Suprapubic skin (tissue), 4 donors: ENCODE measurements at regions not wholly inside any gene's neighbourhood (a gene's known extent, or its start where the extent isn't known, plus 50 kb on each side); places are given as distances from the start of the nearest gene placed in this dataset.

Source experiments
- DNase-seq, 2 donors: peaks; one replicate each; pipeline ENCODE4 v3.0.0-alpha.2; 2019; ENCODE audit warnings: low spot score in 2 of 2
- H3K27ac ChIP-seq: fragments of 200-600 bp; sonication (generic); one replicate; pipeline ENCODE4 v1.5.1; 2019
- H3K27me3 ChIP-seq: fragments of 200-600 bp; sonication (generic); one replicate; pipeline ENCODE4 v1.5.1; 2019
- H3K36me3 ChIP-seq: fragments of 200-600 bp; sonication (generic); one replicate; pipeline ENCODE4 v1.5.1; 2019
- H3K4me1 ChIP-seq: fragments of 200-600 bp; sonication (generic); one replicate; pipeline ENCODE4 v1.5.1; 2019
- H3K4me3 ChIP-seq: fragments of 200-600 bp; sonication (generic); one replicate; pipeline ENCODE4 v1.5.1; 2019; ENCODE audit warnings: mild to moderate bottlenecking
- H3K9me3 ChIP-seq: fragments of 200-600 bp; sonication (generic); one replicate; pipeline ENCODE4 v1.5.1; 2019
- EP300 ChIP-seq: sonication (generic); formaldehyde crosslinking; IDR thresholded peaks from one replicate; pipeline ENCODE4 v1.6.1; 2017; ENCODE audit warnings: antibody characterized with exemption
- POLR2A ChIP-seq, 2 donors: fragments of 450-650 bp; IDR thresholded peaks; one replicate each; pipeline ENCODE4 v1.6.1; 2017; ENCODE audit warnings: antibody characterized with exemption in 2 of 2, mild to moderate bottlenecking in 2 of 2, moderate library complexity in 2 of 2
- POLR2AphosphoS5 ChIP-seq, 3 donors: sonication (generic); formaldehyde crosslinking; IDR thresholded peaks; one replicate each; pipeline ENCODE4 v1.6.1; 2017; ENCODE audit warnings: antibody characterized with exemption in 3 of 3
- WGBS: methylation state at CpG from one replicate; pipeline ENCODE4 v1.1.5; 2018; 5-methylcytosine and 5-hydroxymethylcytosine counted together
- TF ChIP-seq, protein P1 (sequence below), 2 donors: fragments of 200-600 bp in 1 of 2; fragments of 450-650 bp in 1 of 2; sonication (generic) in 1 of 2; IDR thresholded peaks; one replicate each; pipeline ENCODE4 v1.5.1; 2016 to 2019; ENCODE audit warnings: antibody characterized with exemption in 2 of 2, mild to moderate bottlenecking in 1 of 2, moderate library complexity in 1 of 2

DNA sequence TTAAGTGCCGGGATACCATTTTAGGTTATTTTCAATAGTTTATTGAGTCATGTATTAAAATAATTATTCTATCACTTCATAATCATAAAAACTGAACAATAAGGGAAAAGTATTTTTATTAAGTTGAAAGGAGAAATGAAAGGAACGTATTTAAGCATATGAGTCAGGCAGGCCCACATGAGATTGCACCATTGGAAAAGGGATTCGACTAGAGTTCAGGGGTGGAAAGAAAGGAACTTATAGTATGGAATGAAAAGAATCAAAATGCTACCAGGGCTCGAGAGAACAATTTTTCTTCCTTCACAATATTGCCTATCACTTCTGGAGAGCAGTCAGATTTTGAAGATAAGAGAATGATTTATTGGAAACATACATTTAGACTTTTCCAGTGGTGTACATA, 516.5 kb upstream of the NETO1 start:
- Histone ChIP-seq H3K9me3 (no peaks in the 10 kb centered on the region), H3K4me3 (no peak overlapping the region), H3K27ac (no peak overlapping the region), H3K36me3 (no peaks in the 10 kb centered on the region), H3K4me1 (no peaks in the 10 kb centered on the region), H3K27me3 (no peaks in the 10 kb centered on the region)
- 51% methylated on average over 4 of the region's 4 CpGs for WGBS
- no peak for DNase-seq
- TF ChIP-seq, protein P1, sequence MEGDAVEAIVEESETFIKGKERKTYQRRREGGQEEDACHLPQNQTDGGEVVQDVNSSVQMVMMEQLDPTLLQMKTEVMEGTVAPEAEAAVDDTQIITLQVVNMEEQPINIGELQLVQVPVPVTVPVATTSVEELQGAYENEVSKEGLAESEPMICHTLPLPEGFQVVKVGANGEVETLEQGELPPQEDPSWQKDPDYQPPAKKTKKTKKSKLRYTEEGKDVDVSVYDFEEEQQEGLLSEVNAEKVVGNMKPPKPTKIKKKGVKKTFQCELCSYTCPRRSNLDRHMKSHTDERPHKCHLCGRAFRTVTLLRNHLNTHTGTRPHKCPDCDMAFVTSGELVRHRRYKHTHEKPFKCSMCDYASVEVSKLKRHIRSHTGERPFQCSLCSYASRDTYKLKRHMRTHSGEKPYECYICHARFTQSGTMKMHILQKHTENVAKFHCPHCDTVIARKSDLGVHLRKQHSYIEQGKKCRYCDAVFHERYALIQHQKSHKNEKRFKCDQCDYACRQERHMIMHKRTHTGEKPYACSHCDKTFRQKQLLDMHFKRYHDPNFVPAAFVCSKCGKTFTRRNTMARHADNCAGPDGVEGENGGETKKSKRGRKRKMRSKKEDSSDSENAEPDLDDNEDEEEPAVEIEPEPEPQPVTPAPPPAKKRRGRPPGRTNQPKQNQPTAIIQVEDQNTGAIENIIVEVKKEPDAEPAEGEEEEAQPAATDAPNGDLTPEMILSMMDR (IDR thresholded peaks at IDR 0.05), result no peak
- TF ChIP-seq EP300 (no peak), POLR2A (IDR thresholded peaks at IDR 0.05) (no peak), POLR2AphosphoS5 (IDR thresholded peaks at IDR 0.05) (no peak)

DNA sequence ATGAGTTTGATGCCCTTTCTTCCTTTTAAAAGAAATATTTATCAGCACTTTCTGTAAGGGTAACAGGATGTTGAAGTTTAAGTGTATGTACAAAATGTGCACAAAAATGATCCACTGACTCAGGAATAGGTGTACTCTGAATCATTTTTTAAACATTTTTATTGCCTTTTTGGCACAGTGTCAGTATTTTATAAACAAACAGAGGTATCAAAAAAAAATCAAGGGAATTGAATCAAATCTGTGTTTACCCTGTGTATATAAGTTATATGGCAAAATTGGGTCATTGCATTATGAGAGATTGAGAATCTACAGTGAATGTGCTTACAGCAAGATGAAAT, 513.9 kb upstream of the NETO1 start:
- Histone ChIP-seq H3K36me3 (no peaks in the 10 kb centered on the region), H3K27me3 (no peaks in the 10 kb centered on the region), H3K9me3 (no peaks in the 10 kb centered on the region), H3K4me3 (no peak overlapping the region), H3K27ac (no peak overlapping the region), H3K4me1 (no peaks in the 10 kb centered on the region)
- no peak for DNase-seq
- TF ChIP-seq POLR2A (IDR thresholded peaks at IDR 0.05) (no peak), EP300 (no peak), POLR2AphosphoS5 (IDR thresholded peaks at IDR 0.05) (no peak)
- TF ChIP-seq, protein P1 (IDR thresholded peaks at IDR 0.05), result no peak

DNA sequence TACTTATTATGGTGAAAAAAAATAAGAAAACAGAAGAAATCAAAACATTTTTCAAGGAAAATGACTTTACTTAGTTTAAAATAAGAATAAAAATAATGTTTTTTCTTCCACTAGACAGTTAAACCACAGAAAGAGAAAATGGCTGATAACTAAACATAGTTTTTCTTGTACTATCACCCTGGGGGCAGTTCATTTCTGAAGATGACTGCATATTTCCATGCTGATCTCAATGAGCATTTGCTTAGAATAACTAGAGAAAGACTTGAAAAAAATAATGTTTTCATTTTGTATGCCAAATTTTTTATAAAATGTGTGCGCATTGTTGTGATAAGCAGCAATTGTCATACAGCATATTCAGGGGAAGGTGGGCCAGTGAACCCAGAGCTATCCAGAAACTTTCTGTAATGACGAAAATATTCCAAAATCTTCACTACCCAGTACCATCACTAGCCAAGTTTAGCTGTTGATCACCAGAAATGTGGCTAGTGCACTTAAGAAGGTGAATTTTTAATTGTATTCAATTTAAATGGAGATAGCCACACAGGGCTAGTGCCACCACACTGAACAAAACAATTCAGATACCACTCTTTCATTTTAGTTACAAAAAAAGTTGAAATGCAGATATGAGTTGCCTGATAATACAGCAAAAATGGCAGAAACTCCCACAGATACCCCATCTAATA, 513.4 kb upstream of the NETO1 start:
- Histone ChIP-seq H3K27ac (no peak overlapping the region), H3K27me3 (no peaks in the 10 kb centered on the region), H3K36me3 (no peaks in the 10 kb centered on the region), H3K9me3 (no peaks in the 10 kb centered on the region), H3K4me1 (no peaks in the 10 kb centered on the region), H3K4me3 (no peak overlapping the region)
- TF ChIP-seq POLR2A (IDR thresholded peaks at IDR 0.05), result no peak
- no peak for TF ChIP-seq POLR2AphosphoS5 (IDR thresholded peaks at IDR 0.05)
- TF ChIP-seq EP300, result no peak
- TF ChIP-seq, protein P1 (IDR thresholded peaks at IDR 0.05), result no peak
- WGBS, result 80% methylated on average over 2 of the region's 2 CpGs
- DNase-seq, result no peak

DNA sequence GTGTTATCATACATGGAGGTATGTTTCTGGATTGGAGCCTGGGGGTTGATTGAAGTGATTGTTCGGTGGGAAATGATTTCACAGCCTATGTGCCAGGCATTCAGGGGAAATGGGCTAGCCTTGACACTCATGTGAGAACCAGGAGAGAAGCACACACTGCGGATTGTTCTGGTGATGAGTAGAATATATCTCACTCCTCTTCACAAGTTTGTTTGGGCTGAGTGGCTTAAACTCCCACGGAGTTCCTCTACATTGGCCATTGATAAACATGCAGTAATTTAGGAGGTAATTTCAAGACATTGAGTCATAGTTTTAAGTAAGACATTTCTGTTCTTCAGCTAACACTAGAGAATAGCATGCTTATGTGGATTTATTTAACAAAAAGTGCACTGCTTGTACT, 498.9 kb upstream of the NETO1 start:
- no peaks in the 10 kb centered on the region for H3K27me3 ChIP-seq
- no peak overlapping the region for H3K4me3 ChIP-seq
- 67% methylated on average over 3 of the region's 3 CpGs for WGBS
- no peaks in the 10 kb centered on the region for H3K4me1 ChIP-seq
- no peaks in the 10 kb centered on the region for H3K9me3 ChIP-seq
- TF ChIP-seq POLR2A (IDR thresholded peaks at IDR 0.05) (no peak), EP300 (no peak), POLR2AphosphoS5 (IDR thresholded peaks at IDR 0.05) (no peak)
- TF ChIP-seq, protein P1 (IDR thresholded peaks at IDR 0.05), result no peak
- H3K27ac ChIP-seq, result no peak overlapping the region
- DNase-seq, result no peak
- no peaks in the 10 kb centered on the region for H3K36me3 ChIP-seq

DNA sequence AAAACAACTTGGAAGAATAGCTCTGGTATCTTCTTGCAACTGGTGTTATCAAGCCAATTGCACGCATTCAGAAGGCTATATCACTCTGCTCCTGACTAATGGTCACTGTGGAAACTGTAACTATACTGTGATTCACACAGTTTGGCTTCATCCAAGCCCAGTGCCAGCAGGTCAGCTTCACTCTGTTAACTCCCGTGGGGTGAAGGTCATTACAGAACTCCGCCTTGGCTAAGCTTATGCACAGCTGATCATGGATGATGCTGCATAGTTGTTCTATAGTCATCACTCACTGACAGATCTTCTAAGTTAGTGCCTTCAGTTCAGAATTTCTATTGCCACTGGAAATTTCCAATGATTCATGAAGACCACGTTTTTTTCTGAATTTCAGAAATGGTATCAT, 497.2 kb upstream of the NETO1 start:
- no peaks in the 10 kb centered on the region for H3K36me3 ChIP-seq
- no peaks in the 10 kb centered on the region for H3K9me3 ChIP-seq
- 75% methylated on average over 4 of the region's 4 CpGs for WGBS

DNA sequence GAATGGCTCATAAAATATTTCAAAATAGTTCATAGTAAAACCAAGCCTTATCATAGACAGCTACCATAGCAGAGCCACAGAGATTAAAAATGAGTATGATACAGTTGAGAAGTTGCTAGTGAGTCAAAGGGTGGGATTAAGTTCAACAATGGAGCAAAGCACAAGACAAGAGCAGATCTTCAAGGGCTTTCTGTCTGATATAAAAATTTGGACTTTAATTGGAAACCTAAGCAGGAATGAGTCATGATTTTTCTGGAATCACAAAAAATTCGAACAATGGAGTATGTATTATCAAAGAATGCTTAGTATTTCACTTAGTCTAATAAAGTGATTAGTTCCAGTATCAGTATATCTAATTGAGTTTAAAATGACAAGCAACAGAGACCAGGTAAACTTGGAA, 487.3 kb upstream of the NETO1 start:
- no peak for DNase-seq
- H3K36me3 ChIP-seq, result no peaks in the 10 kb centered on the region
- no peak overlapping the region for H3K27ac ChIP-seq
- no peaks in the 10 kb centered on the region for H3K9me3 ChIP-seq
- no peaks in the 10 kb centered on the region for H3K27me3 ChIP-seq
- TF ChIP-seq EP300 (no peak), POLR2AphosphoS5 (IDR thresholded peaks at IDR 0.05) (no peak), POLR2A (IDR thresholded peaks at IDR 0.05) (no peak)
- TF ChIP-seq, protein P1 (IDR thresholded peaks at IDR 0.05), result no peak
- H3K4me3 ChIP-seq, result no peak overlapping the region
- WGBS, result 71% methylated on average over 1 of the region's 1 CpG
- H3K4me1 ChIP-seq, result no peaks in the 10 kb centered on the region

More for the DNA sequence above, 497.2 kb upstream of the NETO1 start:
- TF ChIP-seq POLR2AphosphoS5 (IDR thresholded peaks at IDR 0.05), result no peak
- Histone ChIP-seq H3K27ac (no peak overlapping the region), H3K4me3 (no peak overlapping the region), H3K4me1 (no peaks in the 10 kb centered on the region), H3K27me3 (no peaks in the 10 kb centered on the region)
- DNase-seq, result no peak
